ENCODE measurements at regions not wholly inside any gene's neighbourhood (a gene's known extent, or its start where the extent isn't known, plus 50 kb on each side); places are given as distances from the start of the nearest gene placed in this dataset.

DNA sequence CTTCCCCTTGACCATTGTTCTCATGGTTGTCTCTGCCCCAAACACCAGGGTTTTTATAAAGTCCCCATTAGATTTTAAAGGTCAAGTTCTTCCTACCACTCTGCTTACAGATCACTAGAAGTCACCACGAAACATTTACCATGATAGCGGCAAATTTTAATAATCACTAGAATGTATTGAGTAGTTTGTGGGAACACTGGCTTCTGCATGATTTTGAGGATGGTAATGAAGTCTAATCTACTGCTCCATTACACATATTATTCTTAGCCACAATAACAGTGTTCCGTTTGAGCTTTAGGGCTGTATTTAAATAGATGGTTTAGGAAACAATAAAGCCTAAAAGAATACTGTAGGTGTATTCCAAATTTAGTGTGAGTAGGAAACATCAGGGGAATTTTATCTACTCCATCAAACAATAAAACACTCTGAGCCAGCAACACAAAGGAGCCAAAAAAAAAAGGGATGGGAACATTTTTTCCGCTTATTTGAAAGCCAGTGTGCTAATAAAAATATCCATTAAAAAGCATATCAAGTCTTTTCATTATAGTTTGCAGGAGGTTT, 49.7 kb downstream of the KLF12 start:
- Histone ChIP-seq H3K9me3 (ENCODE audit: low read length) (no peaks in the 10 kb centered on the region), H3F3A (ENCODE audit: insufficient read depth, low read length, poor library complexity, severe bottlenecking) (peaks cover 3% of the 10 kb centered on the region), H2AFZ (ENCODE audit: low read depth, low read length) (no peak overlapping the region), H3K9me2 (ENCODE audit: insufficient read depth, low read length) (no peaks in the 10 kb centered on the region), H3K4me2 (ENCODE audit: low read length) (no peak overlapping the region), H4K20me1 (ENCODE audit: insufficient read depth) (no peaks in the 10 kb centered on the region), H3K9ac (ENCODE audit: low read length) (no peak overlapping the region), H3K27ac (ENCODE audit: low read length) (no peak overlapping the region), H3K36me3 (ENCODE audit: insufficient read depth, low read length) (no peaks in the 10 kb centered on the region), H3K4me3 (ENCODE audit: low read length) (no peak overlapping the region), H3K27me3 (ENCODE audit: insufficient read depth, low read depth, low read length) (no peaks in the 10 kb centered on the region), H3K79me2 (replicated peaks; ENCODE audit: insufficient read depth, low read length) (peaks cover 85% of the 10 kb centered on the region)
- TF ChIP-seq EZH2 (IDR thresholded peaks at IDR 0.05; ENCODE audit: borderline replicate concordance, insufficient read depth, low read length, poor library complexity, severe bottlenecking) (no peak), POLR2AphosphoS5 (IDR thresholded peaks at IDR 0.05) (no peak), TAF1 (IDR thresholded peaks at IDR 0.05; ENCODE audit: low read depth) (no peak), EP300 (conservative IDR thresholded peaks at IDR 0.05; ENCODE audit: poor library complexity, severe bottlenecking) (no peak), MXI1 (conservative IDR thresholded peaks at IDR 0.05; ENCODE audit: poor library complexity, severe bottlenecking) (no peak), RAD21 (conservative IDR thresholded peaks at IDR 0.05) (no peak), SMC3 (conservative IDR thresholded peaks at IDR 0.05; ENCODE audit: poor library complexity) (no peak)
- TF ChIP-seq, protein P1, sequence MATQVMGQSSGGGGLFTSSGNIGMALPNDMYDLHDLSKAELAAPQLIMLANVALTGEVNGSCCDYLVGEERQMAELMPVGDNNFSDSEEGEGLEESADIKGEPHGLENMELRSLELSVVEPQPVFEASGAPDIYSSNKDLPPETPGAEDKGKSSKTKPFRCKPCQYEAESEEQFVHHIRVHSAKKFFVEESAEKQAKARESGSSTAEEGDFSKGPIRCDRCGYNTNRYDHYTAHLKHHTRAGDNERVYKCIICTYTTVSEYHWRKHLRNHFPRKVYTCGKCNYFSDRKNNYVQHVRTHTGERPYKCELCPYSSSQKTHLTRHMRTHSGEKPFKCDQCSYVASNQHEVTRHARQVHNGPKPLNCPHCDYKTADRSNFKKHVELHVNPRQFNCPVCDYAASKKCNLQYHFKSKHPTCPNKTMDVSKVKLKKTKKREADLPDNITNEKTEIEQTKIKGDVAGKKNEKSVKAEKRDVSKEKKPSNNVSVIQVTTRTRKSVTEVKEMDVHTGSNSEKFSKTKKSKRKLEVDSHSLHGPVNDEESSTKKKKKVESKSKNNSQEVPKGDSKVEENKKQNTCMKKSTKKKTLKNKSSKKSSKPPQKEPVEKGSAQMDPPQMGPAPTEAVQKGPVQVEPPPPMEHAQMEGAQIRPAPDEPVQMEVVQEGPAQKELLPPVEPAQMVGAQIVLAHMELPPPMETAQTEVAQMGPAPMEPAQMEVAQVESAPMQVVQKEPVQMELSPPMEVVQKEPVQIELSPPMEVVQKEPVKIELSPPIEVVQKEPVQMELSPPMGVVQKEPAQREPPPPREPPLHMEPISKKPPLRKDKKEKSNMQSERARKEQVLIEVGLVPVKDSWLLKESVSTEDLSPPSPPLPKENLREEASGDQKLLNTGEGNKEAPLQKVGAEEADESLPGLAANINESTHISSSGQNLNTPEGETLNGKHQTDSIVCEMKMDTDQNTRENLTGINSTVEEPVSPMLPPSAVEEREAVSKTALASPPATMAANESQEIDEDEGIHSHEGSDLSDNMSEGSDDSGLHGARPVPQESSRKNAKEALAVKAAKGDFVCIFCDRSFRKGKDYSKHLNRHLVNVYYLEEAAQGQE (IDR thresholded peaks at IDR 0.05; ENCODE audit: borderline replicate concordance) = no peak
- TF ChIP-seq, protein P2, sequence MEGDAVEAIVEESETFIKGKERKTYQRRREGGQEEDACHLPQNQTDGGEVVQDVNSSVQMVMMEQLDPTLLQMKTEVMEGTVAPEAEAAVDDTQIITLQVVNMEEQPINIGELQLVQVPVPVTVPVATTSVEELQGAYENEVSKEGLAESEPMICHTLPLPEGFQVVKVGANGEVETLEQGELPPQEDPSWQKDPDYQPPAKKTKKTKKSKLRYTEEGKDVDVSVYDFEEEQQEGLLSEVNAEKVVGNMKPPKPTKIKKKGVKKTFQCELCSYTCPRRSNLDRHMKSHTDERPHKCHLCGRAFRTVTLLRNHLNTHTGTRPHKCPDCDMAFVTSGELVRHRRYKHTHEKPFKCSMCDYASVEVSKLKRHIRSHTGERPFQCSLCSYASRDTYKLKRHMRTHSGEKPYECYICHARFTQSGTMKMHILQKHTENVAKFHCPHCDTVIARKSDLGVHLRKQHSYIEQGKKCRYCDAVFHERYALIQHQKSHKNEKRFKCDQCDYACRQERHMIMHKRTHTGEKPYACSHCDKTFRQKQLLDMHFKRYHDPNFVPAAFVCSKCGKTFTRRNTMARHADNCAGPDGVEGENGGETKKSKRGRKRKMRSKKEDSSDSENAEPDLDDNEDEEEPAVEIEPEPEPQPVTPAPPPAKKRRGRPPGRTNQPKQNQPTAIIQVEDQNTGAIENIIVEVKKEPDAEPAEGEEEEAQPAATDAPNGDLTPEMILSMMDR (IDR thresholded peaks at IDR 0.05; ENCODE audit: poor library complexity, severe bottlenecking) = no peak

DNA sequence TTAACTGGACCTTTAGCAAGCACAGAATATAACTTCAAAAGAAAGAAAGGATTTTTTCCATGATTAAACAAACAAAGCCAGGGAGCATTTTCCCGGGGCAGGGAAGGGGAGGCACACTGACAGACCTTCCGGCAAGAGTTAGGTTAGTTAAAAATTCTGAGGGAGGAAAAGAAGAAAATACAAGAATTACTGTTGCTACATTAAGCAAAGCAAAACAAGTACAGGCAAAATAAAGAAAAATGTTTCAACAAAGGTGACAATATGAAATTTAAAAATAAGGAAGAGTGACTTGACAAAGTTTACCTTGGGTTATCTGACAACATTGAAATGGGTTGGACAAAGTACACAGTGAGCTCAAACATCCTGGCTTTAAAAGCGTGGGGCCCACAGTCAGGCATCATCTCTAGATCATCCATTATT, 51.5 kb downstream of the KLF12 start:
- TF ChIP-seq MXI1 (conservative IDR thresholded peaks at IDR 0.05; ENCODE audit: poor library complexity, severe bottlenecking) (no peak), EP300 (conservative IDR thresholded peaks at IDR 0.05; ENCODE audit: poor library complexity, severe bottlenecking) (no peak), TAF1 (IDR thresholded peaks at IDR 0.05; ENCODE audit: low read depth) (no peak), RAD21 (conservative IDR thresholded peaks at IDR 0.05) (no peak), POLR2AphosphoS5 (IDR thresholded peaks at IDR 0.05) (no peak), EZH2 (IDR thresholded peaks at IDR 0.05; ENCODE audit: borderline replicate concordance, insufficient read depth, low read length, poor library complexity, severe bottlenecking) (no peak)
- TF ChIP-seq, protein P1 (IDR thresholded peaks at IDR 0.05; ENCODE audit: borderline replicate concordance) = no peak
- TF ChIP-seq, protein P2 (IDR thresholded peaks at IDR 0.05; ENCODE audit: poor library complexity, severe bottlenecking) = no peak
- Histone ChIP-seq H3K79me2 (replicated peaks; ENCODE audit: insufficient read depth, low read length) (peaks cover 82% of the 10 kb centered on the region), H3K36me3 (ENCODE audit: insufficient read depth, low read length) (no peaks in the 10 kb centered on the region), H3K27me3 (ENCODE audit: insufficient read depth, low read depth, low read length) (no peaks in the 10 kb centered on the region), H3F3A (ENCODE audit: insufficient read depth, low read length, poor library complexity, severe bottlenecking) (peaks cover 3% of the 10 kb centered on the region), H3K9me3 (ENCODE audit: low read length) (no peaks in the 10 kb centered on the region), H3K4me3 (ENCODE audit: low read length) (no peak overlapping the region), H2AFZ (ENCODE audit: low read depth, low read length) (no peak overlapping the region), H4K20me1 (ENCODE audit: insufficient read depth) (no peaks in the 10 kb centered on the region), H3K9me2 (ENCODE audit: insufficient read depth, low read length) (no peaks in the 10 kb centered on the region), H3K9ac (ENCODE audit: low read length) (no peak overlapping the region), H3K4me2 (ENCODE audit: low read length) (no peak overlapping the region), H3K27ac (ENCODE audit: low read length) (no peak overlapping the region)

Measured in neural cell (in vitro differentiated cells).